HCT116 (cell line): ENCODE measurements at regions not wholly inside any gene's neighbourhood (a gene's known extent, or its start where the extent isn't known, plus 50 kb on each side); places are given as distances from the start of the nearest gene placed in this dataset.

Experiments
- ATAC-seq: fragments of 200-7000 bp; cut with Tn5 transposase; 2 replicates; pipeline ENCODE4 v1.9.1; 2020; ENCODE audit warnings: mild to moderate bottlenecking, moderate library complexity
- BruUV-seq: library from RNA; stranded (reverse); fragments of 400-500 nt; replicated peaks from 2 replicates; lab custom pipeline; 2021; lab: Mats Ljungman, UMichigan
- CTCF ChIA-PET: fragments of 300-600 bp; sonication (Branson Sonifier 250); formaldehyde crosslinking; loops from one replicate; lab custom pipeline; 2021; ENCODE audit warnings: antibody characterized with exemption; lab: Charles Lee
- POLR2A ChIA-PET: fragments of 300-600, 350-600 bp; sonication (Branson Sonifier 250); formaldehyde crosslinking; loops from one replicate; lab custom pipeline; 2021; ENCODE audit warnings: antibody characterized with exemption; lab: Charles Lee
- RAD21 ChIA-PET, 2 experiments: fragments of 300-600 bp; sonication (Branson Sonifier 250); formaldehyde crosslinking; loops; one replicate each; lab custom pipeline; 2023; ENCODE audit warnings: low total read pairs in 2 of 2; ENCODE audit not compliant: uncharacterized antibody in 2 of 2, unreplicated experiment in 2 of 2, low non-redundant PET in 1 of 2; lab: Charles Lee
- DNase-seq: peaks from one replicate; pipeline ENCODE4 v3.0.0-alpha.2; 2010; ENCODE audit warnings: low read depth, low spot score
- H2AFZ ChIP-seq: fragments of 200-600 bp; shearing (Covaris generic), sonication (generic); 2 replicates; pipeline ENCODE4 v1.6.1; 2017; ENCODE audit warnings: low read depth, mixed run types, mixed read lengths, antibody characterized with exemption, low read length; ENCODE audit not compliant: poor library complexity, severe bottlenecking
- H3K27ac ChIP-seq: 2 replicates; pipeline ENCODE4 v1.5.1; 2012; ENCODE audit warnings: low read depth, low read length
- H3K27me3 ChIP-seq: fragments of 200-600 bp; sonication (generic); 2 replicates; pipeline ENCODE4 v1.6.1; 2016; ENCODE audit warnings: mixed run types, low read length, mixed read lengths; ENCODE audit not compliant: insufficient read depth
- H3K36me3 ChIP-seq, 2 experiments: fragments of 200-500 bp in 1 of 2; fragments of 200-600 bp in 1 of 2; sonication (Bioruptor generic) in 1 of 2; sonication (generic) in 1 of 2; 2 replicates each; pipeline versions ENCODE4 v1.5.1 to v1.6.1; 2014 to 2016; ENCODE audit warnings: low read length in 2 of 2, inconsistent platforms in 1 of 2, mixed read lengths in 1 of 2, mixed run types in 1 of 2; ENCODE audit not compliant: insufficient read depth in 2 of 2, control insufficient read depth in 1 of 2
- H3K4me1 ChIP-seq, 2 experiments: fragments of 200-600 bp in 1 of 2; sonication (generic) in 1 of 2; 2 replicates each; pipeline versions ENCODE4 v1.5.1 to v1.6.1; 2012 to 2017; ENCODE audit warnings: low read length in 2 of 2, inconsistent platforms in 1 of 2, mild to moderate bottlenecking in 1 of 2, mixed read lengths in 1 of 2, mixed run types in 1 of 2, moderate library complexity in 1 of 2; ENCODE audit not compliant: insufficient read depth in 2 of 2, control insufficient read depth in 1 of 2
- H3K4me2 ChIP-seq: fragments of 200-600 bp; sonication (generic); 2 replicates; pipeline ENCODE4 v1.6.1; 2017; ENCODE audit warnings: mixed run types, low read length, mixed read lengths
- H3K4me3 ChIP-seq, 2 experiments: fragments of 200-600 bp in 1 of 2; sonication (generic) in 1 of 2; replicated peaks in 1 of 2; 2 replicates each; pipeline ENCODE4 v1.5.1; 2011 to 2016; ENCODE audit warnings: low read length in 2 of 2, control low read depth in 1 of 2, low read depth in 1 of 2, mild to moderate bottlenecking in 1 of 2, mixed read lengths in 1 of 2, mixed run types in 1 of 2
- H3K79me2 ChIP-seq: fragments of 200-600 bp; sonication (generic); 2 replicates; pipeline ENCODE4 v1.6.1; 2017; ENCODE audit warnings: mild to moderate bottlenecking, mixed run types, low read length, moderate library complexity, mixed read lengths; ENCODE audit not compliant: insufficient read depth
- H3K9ac ChIP-seq: fragments of 200-600 bp; sonication (generic); 2 replicates; pipeline ENCODE4 v1.6.1; 2016; ENCODE audit warnings: low read length, mixed read lengths
- H3K9me2 ChIP-seq: fragments of 200-600 bp; sonication (generic), shearing (Covaris generic); 2 replicates; pipeline ENCODE4 v1.6.1; 2017; ENCODE audit warnings: mixed run types, mild to moderate bottlenecking, moderate library complexity; ENCODE audit not compliant: insufficient read depth
- H3K9me3 ChIP-seq, 2 experiments: fragments of 200-500 bp in 1 of 2; fragments of 200-600 bp in 1 of 2; sonication (Bioruptor generic) in 1 of 2; sonication (generic) in 1 of 2; 2 replicates each; pipeline ENCODE4 v1.6.1; 2014 to 2017; ENCODE audit warnings: low read length in 2 of 2, mixed read lengths in 2 of 2, inconsistent platforms in 1 of 2, low read depth in 1 of 2, mild to moderate bottlenecking in 1 of 2, mixed run types in 1 of 2, moderate library complexity in 1 of 2; ENCODE audit not compliant: control insufficient read depth in 1 of 2, insufficient read depth in 1 of 2
- H4K20me1 ChIP-seq: fragments of 200-600 bp; sonication (generic), shearing (Covaris generic); 2 replicates; pipeline ENCODE4 v1.6.1; 2017; ENCODE audit warnings: mixed run types, mild to moderate bottlenecking, moderate library complexity; ENCODE audit not compliant: insufficient read depth
- CBX3 ChIP-seq: IDR thresholded peaks from 2 replicates; pipeline ENCODE4 v1.6.1; 2012; ENCODE audit warnings: low read depth
- CTCF ChIP-seq, 3 experiments: fragments of 200-600 bp in 1 of 3; sonication (generic) in 1 of 3; IDR thresholded peaks in 2 of 3; conservative IDR thresholded peaks in 1 of 3; 2 replicates each; pipeline ENCODE4 v1.5.1; 2012 to 2017; ENCODE audit warnings: low read depth in 2 of 3, low read length in 2 of 3, antibody characterized with exemption in 1 of 3, borderline replicate concordance in 1 of 3, control low read depth in 1 of 3, mild to moderate bottlenecking in 1 of 3, mixed read lengths in 1 of 3, mixed run types in 1 of 3, moderate library complexity in 1 of 3; ENCODE audit not compliant: insufficient read depth in 1 of 3
- EGR1 ChIP-seq: IDR thresholded peaks from 2 replicates; pipeline ENCODE4 v1.6.1; 2012; ENCODE audit warnings: low read depth
- ELF1 ChIP-seq: IDR thresholded peaks from 2 replicates; pipeline ENCODE4 v1.6.1; 2012; ENCODE audit warnings: low read depth, borderline replicate concordance
- EZH2 ChIP-seq: fragments of 200-600 bp; sonication (generic); IDR thresholded peaks from 2 replicates; pipeline ENCODE4 v1.6.1; 2017; ENCODE audit warnings: antibody characterized with exemption, mixed run types
- FOSL1 ChIP-seq: IDR thresholded peaks from 2 replicates; pipeline ENCODE4 v1.6.1; 2012; ENCODE audit warnings: low read depth
- JUND ChIP-seq: IDR thresholded peaks from 2 replicates; pipeline ENCODE4 v1.6.1; 2012
- POLR2A ChIP-seq: IDR thresholded peaks from 2 replicates; pipeline ENCODE4 v1.7.0; 2011; ENCODE audit warnings: borderline replicate concordance; ENCODE audit not compliant: insufficient read depth, insufficient read length; ENCODE audit errors: extremely low read depth
- POLR2AphosphoS5 ChIP-seq: IDR thresholded peaks from 2 replicates; pipeline ENCODE4 v1.6.1; 2011; ENCODE audit warnings: mild to moderate bottlenecking, low read depth, low read length, moderate library complexity
- TCF7L2 ChIP-seq: IDR thresholded peaks from 2 replicates; pipeline ENCODE4 v1.7.0; 2011; ENCODE audit warnings: borderline replicate concordance, inconsistent platforms; ENCODE audit not compliant: insufficient read depth, insufficient read length; ENCODE audit errors: extremely low read depth
- ZBTB33 ChIP-seq: IDR thresholded peaks from 2 replicates; pipeline ENCODE4 v1.6.1; 2011; ENCODE audit warnings: mild to moderate bottlenecking, low read length, moderate library complexity; ENCODE audit not compliant: insufficient replicate concordance; ENCODE audit errors: extremely low read depth
- ZNF274 ChIP-seq: fragments of 200-500 bp; sonication (Bioruptor generic); IDR thresholded peaks from 2 replicates; pipeline ENCODE4 v1.6.1; 2014; ENCODE audit warnings: mild to moderate bottlenecking, low read depth, low read length, inconsistent platforms
- intact Hi-C: fragments of 100-400 bp; cut with micrococcal nuclease; formaldehyde crosslinking; loops from 2 replicates; pipeline ENCODE4 v1.10.0; 2022
- TF ChIP-seq, protein P1 (sequence below): IDR thresholded peaks from 2 replicates; pipeline ENCODE4 v1.6.1; 2012

- TF ChIP-seq CTCF (IDR thresholded peaks at IDR 0.05 in 2 of 3, conservative IDR thresholded peaks at IDR 0.05 in 1 of 3; ENCODE audit: borderline replicate concordance in 1 of 3, insufficient read depth in 1 of 3, low read depth in 2 of 3, low read length in 2 of 3) (no peak), EZH2 (no peak), POLR2A (no peak), FOSL1 (no peak), EGR1 (no peak), CBX3 (no peak)
Observed at GRCh38 chr4:126482311-126482710, 1150.4 kb upstream of the INTU start (continued).

DNA sequence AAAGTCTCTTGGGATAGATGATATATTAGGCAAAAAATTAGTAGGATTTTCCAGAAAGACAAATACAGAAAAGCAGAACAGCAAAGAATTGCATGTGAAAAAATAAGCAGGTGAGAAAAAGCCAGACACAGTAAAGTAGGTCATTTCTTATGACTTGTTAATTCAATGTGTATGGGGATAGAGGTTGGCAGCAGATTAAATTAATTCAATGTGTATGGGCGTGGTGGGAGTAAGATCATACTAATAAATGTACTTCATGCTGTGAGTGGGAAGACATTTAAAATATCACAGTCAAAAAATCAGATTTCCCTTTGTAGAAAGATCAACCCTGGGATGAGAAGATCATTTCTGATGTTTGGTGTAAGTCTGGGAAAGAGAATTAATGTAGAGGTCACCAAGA lies 1146.4 kb upstream of the INTU start:
- Histone ChIP-seq H2AFZ (no peak overlapping the region), H3K79me2 (no peaks in the 10 kb centered on the region)

More for the DNA sequence above, 1146.4 kb upstream of the INTU start:
- Histone ChIP-seq H3K9me3 (no peaks in the 10 kb centered on the region), H3K9me2 (no peaks in the 10 kb centered on the region), H3K4me2 (no peak overlapping the region), H3K4me1 (no peaks in the 10 kb centered on the region), H3K9ac (no peak overlapping the region), H3K4me3 (no peak overlapping the region), H4K20me1 (no peaks in the 10 kb centered on the region), H3K27ac (no peak overlapping the region), H3K27me3 (no peaks in the 10 kb centered on the region), H3K36me3 (no peaks in the 10 kb centered on the region)
- ChIA-PET CTCF (no interaction called here), POLR2A (no interaction called here), RAD21 (no interaction called here)
- ATAC-seq (no peak), DNase-seq (no peak)
- intact Hi-C loops: no loop called here
- no TSS peak for BruUV-seq
- TF ChIP-seq POLR2AphosphoS5: no peak
- TF ChIP-seq CBX3: no peak
- TF ChIP-seq ELF1: no peak
- no peak for TF ChIP-seq JUND
- TF ChIP-seq TCF7L2: no peak
- TF ChIP-seq, protein P1, sequence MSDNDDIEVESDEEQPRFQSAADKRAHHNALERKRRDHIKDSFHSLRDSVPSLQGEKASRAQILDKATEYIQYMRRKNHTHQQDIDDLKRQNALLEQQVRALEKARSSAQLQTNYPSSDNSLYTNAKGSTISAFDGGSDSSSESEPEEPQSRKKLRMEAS: no peak
- TF ChIP-seq CTCF (IDR thresholded peaks at IDR 0.05 in 2 of 3, conservative IDR thresholded peaks at IDR 0.05 in 1 of 3; ENCODE audit: borderline replicate concordance in 1 of 3, insufficient read depth in 1 of 3, low read depth in 2 of 3, low read length in 2 of 3): no peak
- no peak for TF ChIP-seq ZBTB33
- no peak for TF ChIP-seq ZNF274
